GM21367 (cell line): ENCODE measurements at regions not wholly inside any gene's neighbourhood (a gene's known extent, or its start where the extent isn't known, plus 50 kb on each side); places are given as distances from the start of the nearest gene placed in this dataset.
"Not testable (repeated sequence)": the region's sequence is repeated elsewhere in the genome, so short reads cannot be mapped to it uniquely, and the experiment has no call there.

Source experiments
- ATAC-seq: cut with Tn5 transposase; IDR thresholded peaks from one replicate; pipeline ENCODE4 v1.9.1; 2021; ENCODE audit not compliant: unreplicated experiment

- no peak for ATAC-seq
Measured at GRCh38 chr15:81828135-81828534, 217.7 kb downstream of the MEX3B start.

- ATAC-seq = no peak
Measured at GRCh38 chr15:81825136-81825535, 220.7 kb downstream of the MEX3B start.

DNA sequence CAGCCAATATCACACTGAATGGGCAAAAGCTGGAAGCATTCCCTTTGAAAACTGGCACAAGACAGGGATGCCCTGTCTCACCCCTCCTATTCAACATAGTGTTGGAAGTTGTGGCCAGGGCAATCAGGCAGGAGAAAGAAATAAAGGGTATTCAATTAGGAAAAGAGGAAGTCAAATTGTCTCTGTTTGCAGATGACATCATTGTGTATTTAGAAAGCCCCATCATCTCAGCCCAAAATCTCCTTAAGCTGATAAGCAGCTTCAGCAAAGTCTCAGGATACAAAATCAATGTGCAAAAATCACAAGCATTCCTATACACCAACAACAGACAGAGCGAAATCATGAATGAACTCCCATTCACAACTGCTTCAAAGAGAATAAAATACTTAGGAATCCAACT, 223.2 kb downstream of the MEX3B start:
- not testable (repeated sequence) for ATAC-seq

DNA sequence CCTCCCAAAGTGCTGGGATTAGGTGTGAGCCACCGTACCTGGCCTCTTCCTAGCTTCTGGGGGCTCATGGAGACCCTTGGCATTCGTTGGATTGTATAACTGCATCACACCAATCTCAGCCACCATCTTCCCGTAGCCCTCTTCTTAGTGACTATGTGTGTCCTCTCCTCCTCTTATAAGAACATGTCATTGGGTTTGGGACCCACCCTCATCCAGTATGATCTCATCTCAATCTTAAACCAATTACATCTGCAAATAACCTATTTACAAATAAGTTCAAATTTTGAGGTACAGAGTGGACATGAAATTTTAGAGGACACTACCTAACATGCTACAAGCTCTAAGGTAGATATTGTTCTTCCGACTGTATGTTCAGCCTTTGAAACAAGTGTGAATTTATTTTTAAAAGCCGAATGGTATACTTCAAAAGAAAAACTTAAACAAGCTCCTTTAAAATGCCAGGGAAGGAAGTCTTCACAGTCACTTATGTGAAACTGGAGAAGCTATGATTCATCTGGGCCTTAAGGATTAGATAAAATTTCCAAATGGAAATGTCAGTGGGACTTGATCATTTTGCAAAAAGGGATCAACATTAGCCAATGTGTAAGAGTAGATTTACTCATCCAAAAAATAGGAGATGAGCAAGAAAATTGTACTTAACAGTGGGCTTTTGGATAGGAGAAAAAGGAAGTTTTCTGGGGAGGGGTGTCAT, 225.7 kb downstream of the MEX3B start:
- ATAC-seq = no peak

DNA sequence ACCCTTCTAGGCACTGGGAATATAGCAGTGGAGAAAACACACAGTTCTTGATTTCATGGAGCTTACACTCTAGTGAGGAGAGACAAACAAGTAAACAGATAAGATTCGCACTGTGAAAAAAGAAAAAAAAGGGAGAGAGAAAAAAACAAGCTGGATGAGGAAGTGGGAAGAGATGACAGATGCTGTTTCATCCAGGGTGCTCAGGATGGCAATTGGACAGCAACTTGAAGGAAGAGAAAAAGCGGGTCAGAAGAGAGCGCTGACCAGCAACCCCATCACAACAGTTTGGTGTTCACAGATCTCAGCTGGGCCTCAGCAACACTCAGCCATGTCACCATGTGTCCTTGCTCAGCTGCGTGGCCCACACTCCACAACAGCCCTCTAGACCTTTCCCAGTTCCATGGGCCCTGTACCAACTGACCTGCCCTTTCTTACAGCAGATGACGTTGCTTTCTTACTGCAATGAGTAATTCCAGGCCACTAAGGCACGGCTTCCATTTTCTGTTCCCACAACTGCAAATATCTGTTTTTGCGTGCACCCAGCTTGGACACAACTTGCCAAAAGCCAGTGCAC, 230.8 kb downstream of the MEX3B start:
- ATAC-seq = no peak

- ATAC-seq = no peak
Measured at GRCh38 chr15:81813215-81813614, 232.6 kb downstream of the MEX3B start.

DNA sequence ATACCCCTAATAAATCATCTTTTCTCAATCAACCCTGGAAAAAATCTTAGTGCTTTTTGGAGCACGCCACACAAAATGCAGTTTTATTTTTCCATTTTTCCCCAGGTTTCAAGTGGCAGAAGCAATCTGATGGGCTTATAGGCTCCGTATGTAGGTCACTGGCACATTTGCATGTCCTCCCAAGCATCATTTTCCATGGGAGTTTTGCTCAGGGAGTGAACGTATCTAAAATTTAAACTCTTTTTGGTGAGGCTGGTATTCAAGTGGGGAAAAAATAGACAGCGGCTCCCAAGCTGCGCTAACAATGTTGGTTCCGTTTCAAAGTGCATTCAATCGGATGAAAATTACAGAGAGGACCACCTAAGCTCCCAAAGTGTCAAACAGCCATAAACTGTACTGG, 233.4 kb downstream of the MEX3B start:
- no peak for ATAC-seq

DNA sequence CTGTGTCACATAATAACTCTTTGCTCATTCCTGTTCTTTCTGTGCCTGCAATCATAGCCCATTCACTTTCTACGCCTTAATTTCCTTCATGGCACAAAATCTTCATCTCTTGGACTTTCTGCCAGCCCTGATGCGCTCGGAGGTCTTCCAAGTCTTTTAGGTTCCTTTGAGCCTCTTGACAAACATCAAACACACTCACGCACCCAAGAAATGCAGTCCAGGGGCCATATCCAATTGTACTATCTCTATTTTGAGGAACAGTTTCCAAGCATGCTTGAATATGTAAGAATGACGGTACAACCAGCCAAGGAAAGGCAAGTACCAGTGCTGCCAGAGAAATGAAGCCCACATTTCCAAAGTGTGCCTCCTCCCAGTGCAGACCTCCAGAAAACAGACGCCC, 234.1 kb downstream of the MEX3B start:
- ATAC-seq = no peak

- no peak for ATAC-seq
Measured at GRCh38 chr15:81809543-81809942, 236.3 kb downstream of the MEX3B start.

DNA sequence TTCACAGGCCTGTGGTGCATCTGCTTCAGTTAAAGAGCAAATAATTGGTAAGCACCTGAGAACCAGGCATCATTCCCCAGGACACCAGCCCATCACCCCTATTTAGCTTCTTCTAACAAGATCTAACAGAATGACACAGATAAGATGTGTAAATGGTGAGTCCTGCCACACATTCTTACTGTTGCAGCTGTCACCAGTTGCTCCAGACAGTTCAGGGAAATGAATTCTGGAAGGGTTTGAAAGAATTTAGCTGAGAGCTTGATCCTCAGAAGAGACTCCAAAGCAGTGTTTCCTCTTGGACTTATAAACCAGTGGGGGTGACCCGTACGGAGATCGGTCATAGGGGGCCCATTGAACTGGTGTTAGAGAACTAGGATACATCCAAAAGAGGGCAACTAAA, 238.0 kb downstream of the MEX3B start:
- ATAC-seq = no peak

DNA sequence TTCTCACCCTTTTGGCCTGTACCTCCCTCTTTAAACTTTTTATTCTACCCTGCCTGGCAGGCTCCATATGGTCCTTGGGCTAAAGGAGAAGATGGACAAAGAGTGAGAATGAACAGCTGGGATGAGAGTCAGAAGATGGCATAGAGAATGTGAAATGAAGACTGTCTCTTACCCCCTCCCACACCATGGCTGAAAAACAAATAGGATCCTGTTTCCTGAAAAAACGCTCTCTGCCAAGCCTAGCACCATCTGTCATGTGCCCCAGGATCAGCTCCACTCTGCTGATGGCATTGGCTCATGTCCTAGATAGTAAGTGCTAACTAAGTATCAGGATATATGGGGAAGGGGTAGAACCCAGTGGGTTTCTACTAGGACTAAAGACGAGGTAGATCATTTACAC, 238.6 kb downstream of the MEX3B start:
- ATAC-seq = no peak

- ATAC-seq = no peak
Measured at GRCh38 chr15:81795899-81796298, 249.9 kb downstream of the MEX3B start.

DNA sequence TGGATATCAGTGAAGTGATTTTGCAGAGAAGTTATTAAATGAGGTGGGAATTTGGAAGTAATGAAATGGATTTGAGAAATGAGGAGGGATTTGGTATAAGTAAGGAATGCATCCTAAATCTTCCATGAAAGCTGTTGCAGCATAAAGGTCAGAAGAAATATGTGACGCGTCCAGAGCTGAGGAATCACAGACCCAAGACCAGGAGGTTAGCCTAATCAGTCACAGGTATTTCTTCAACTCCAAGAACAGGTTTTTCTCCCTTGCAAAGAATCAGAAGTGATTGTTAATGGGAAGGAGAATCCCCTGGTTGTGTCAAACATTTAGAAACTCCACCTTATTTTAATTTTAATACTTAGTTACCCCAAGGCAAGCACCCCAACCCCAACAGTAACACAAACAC, 253.2 kb downstream of the MEX3B start:
- no peak for ATAC-seq

DNA sequence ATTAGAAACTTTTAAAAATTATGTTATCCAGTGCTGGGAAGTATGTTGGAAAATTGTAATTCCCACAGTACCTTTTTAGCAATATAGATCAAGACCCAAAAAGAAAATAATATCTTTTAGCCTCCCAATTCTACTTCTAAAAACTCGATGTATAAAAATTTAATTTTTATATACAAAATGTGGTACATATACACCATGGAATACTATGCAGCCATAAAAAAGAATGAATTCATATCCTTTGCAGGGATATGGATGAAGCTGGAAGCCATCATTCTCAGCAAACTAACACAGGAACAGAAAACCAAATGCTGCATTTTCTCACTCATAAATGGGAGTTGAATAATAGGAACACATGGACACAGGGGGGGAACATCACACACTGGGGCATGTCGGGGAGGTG, 254.5 kb downstream of the MEX3B start:
- not testable (repeated sequence) for ATAC-seq

- no peak for ATAC-seq
Measured at GRCh38 chr15:81789403-81789802, 256.4 kb downstream of the MEX3B start.

DNA sequence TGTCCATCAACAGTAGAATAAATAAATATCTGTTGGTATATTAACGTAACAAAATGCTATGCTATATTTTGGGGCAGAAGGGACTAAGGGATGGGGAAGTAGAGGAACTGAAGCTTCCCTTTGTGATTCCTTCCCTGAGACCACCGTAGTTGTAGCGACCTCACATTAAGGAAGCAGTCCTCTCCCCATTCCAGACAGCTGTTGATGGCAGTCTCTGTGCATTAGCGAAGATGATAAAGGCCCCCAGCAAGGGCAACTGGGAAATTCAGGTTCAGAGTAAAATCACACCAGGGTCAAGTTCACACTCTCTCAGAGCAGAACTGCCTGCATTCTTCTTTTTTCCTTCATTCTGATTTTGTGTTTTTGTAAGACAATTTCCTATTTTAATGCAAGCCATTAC, 259.0 kb downstream of the MEX3B start:
- no peak for ATAC-seq

DNA sequence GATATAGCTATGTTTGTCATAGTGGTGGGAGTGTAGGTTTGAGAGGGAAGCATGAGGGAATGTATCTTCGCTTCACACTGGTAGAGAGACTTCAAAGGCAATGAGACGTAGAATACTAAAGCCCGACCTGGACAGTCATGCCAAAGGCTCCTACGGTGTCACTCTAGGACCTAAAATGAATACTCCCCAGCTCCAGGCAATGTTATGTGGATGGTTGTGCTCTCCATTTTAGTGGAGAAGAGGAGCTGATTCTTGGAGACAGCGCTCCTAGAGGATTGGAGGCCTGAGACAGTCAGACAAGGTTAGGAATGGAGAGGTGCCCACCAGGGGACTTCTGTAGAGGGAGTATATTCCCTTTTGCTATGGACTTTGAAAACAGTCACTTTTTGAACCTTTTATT, 260.1 kb downstream of the MEX3B start:
- ATAC-seq = no peak

DNA sequence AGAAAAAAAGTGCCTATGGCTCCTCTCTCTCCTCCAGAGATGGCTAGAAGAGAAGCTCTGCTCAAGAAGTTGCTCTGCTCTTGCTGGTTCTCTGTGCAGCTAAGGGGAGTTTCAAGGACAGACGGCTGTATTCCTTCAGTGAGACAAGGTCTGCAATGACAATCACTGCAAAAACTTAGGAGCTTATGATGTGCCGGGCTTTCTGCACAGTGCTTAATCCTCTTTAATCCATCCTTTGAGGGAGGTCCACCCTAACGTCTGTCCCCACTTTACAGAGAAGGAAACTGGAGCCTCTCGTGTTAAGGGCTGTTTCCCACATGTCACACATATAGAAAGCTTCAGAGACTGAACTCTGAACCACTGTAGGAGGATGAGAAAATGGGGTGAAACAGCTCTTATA, 260.6 kb downstream of the MEX3B start:
- ATAC-seq = no peak

DNA sequence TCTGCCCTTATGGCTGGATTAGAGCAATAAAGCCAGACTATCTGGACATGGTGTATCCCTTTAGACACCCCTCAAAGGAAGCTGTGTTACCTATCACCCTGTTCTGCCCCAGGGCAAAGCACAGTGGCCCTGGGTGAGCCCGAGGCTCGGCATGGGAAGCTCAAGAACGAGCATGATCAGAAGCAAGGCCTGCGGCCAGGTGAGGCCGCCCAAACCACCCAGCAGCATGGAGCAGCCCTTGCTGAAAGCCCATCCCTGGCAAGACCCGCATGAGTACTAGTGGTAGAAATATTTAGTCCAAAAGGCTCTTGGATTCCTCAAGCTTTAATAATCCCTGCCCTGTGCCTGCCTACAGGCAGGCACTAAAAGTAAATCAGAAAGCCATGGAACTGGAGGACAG, 261.1 kb downstream of the MEX3B start:
- no peak for ATAC-seq

DNA sequence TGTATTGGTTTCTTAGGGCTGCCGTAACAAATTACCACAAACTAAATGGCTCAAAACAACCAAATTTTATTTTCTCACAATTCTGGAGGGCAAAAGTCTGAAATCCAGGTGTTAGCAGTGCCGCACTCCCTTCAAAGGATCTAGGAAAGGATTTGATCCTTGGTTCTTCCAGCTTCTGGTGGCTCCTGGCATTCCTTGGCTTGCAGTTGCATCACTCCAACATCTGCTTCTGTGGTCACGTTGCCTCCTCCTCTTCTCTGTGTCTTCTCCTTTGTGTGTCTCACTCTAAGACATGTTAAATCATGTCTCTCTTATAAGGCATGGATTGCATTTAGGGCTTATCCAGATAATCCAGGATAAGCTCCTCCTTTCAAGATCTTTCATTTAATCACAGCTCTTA, 262.2 kb downstream of the MEX3B start:
- no peak for ATAC-seq

- no peak for ATAC-seq
Measured at GRCh38 chr15:81783076-81783475, 262.7 kb downstream of the MEX3B start.

DNA sequence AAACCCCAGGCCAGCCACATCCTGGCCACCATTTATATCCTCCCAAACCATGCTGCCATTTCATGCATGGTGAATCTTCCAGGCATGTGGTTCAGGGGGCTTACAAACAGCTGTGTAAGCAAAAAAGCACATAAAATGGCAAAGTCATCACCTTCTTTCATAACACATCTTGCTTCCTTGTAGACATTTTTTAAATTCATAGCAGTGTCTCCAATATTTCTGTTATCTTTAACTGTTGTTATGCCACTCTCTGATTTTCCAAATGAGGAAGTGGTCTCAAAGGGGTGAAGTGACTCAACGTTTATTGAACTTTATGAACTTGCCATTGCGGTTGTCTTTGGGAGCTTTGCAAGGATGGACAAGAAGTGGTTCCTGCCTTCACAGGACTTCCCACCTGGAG, 264.4 kb downstream of the MEX3B start:
- no peak for ATAC-seq

- no peak for ATAC-seq
Measured at GRCh38 chr15:81780966-81781365, 264.9 kb downstream of the MEX3B start.
